Transverse colon (tissue), 4 donors: ENCODE measurements at regions not wholly inside any gene's neighbourhood (a gene's known extent, or its start where the extent isn't known, plus 50 kb on each side); places are given as distances from the start of the nearest gene placed in this dataset.

Experiments
- DNase-seq: peaks from one replicate; pipeline ENCODE4 v3.0.0-alpha.2; 2019
- H3K27ac ChIP-seq, 4 donors: fragments of 200-600 bp; sonication (generic); 2 replicates each; pipeline ENCODE4 v1.5.1; 2016 to 2018; ENCODE audit warnings: inconsistent platforms in 4 of 4
- H3K27me3 ChIP-seq: fragments of 200-600 bp; sonication (generic); 2 replicates; pipeline ENCODE4 v1.5.1; 2017; ENCODE audit warnings: inconsistent platforms
- H3K36me3 ChIP-seq, 4 donors: fragments of 200-600 bp; sonication (generic); 2 replicates each; pipeline ENCODE4 v1.5.1; 2017 to 2019; ENCODE audit warnings: inconsistent platforms in 4 of 4
- H3K4me1 ChIP-seq, 4 donors: fragments of 200-600 bp; sonication (generic); 2 replicates each; pipeline ENCODE4 v1.5.1; 2017 to 2020; ENCODE audit warnings: inconsistent platforms in 4 of 4
- H3K4me3 ChIP-seq, 4 donors: fragments of 200-600 bp; sonication (generic); 1 replicate in 1 of 4; 2 replicates in 3 of 4; pipeline versions ENCODE4 v1.5.1 to v1.6.1; 2017 to 2019; ENCODE audit warnings: inconsistent platforms in 4 of 4
- H3K9me3 ChIP-seq, 2 donors: fragments of 200-600 bp; sonication (generic); 2 replicates each; pipeline ENCODE4 v1.5.1; 2017 to 2019; ENCODE audit warnings: inconsistent platforms in 2 of 2
- EP300 ChIP-seq: sonication (generic); formaldehyde crosslinking; IDR thresholded peaks from one replicate; pipeline ENCODE4 v1.6.1; 2017; ENCODE audit warnings: antibody characterized with exemption, low read depth
- POLR2A ChIP-seq: fragments of 450-650 bp; IDR thresholded peaks from one replicate; pipeline ENCODE4 v1.6.1; 2016; ENCODE audit warnings: antibody characterized with exemption, mild to moderate bottlenecking, moderate library complexity
- POLR2AphosphoS5 ChIP-seq, 3 donors: sonication (generic); formaldehyde crosslinking; IDR thresholded peaks; one replicate each; pipeline ENCODE4 v1.6.1; 2016; ENCODE audit warnings: antibody characterized with exemption in 3 of 3
- WGBS, 2 donors: methylation state at CpG; one replicate each; pipeline ENCODE4 v1.1.5; 2018; ENCODE audit warnings: low coverage in 1 of 2; 5-methylcytosine and 5-hydroxymethylcytosine counted together
- in situ Hi-C, 4 donors: fragments of 200-750 bp; cut with MboI; loops; one replicate each; pipeline versions ENCODE4 v1.15.0 to v1.15.1; 2017; ENCODE audit warnings: low sequenced_read_pairs in 3 of 4, low pct_ligation_motif_present in 1 of 4, low pct_unique_long_range_greater_than_20kb in 1 of 4
- intact Hi-C: fragments of 100-400 bp; cut with DNase I; formaldehyde crosslinking; loops from one replicate; pipeline ENCODE4 v1.15.1; 2023; ENCODE audit warnings: low total_unique reads
- TF ChIP-seq, protein P1 (sequence below), 5 experiments: fragments of 200-600 bp in 3 of 5; fragments of 450-650 bp in 2 of 5; sonication (generic) in 3 of 5; IDR thresholded peaks; 1 replicate in 2 of 5; 2 replicates in 3 of 5; pipeline ENCODE4 v1.5.1; 2016 to 2017; ENCODE audit warnings: antibody characterized with exemption in 5 of 5, inconsistent platforms in 3 of 5, mild to moderate bottlenecking in 2 of 5, moderate library complexity in 1 of 5

DNA sequence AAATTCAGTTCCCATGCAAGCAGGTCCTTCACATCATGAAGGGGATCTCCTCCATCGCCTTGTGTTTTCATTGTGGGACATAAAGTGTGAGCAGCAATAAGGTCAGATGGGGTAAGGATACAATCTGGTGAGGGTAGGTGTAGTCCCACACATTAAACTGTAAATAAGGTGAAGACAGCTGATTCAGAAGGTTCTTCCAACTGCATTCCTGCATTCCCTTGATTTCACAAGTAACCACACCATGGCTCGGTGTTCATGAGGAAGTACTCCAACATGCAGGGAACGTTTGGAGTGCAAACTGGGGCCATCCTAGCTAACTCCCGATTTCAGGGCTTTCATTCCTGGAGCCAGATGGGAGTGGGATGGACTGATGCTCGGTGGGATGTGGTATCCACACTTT, 680.7 kb upstream of the TSPY4 start:
- Histone ChIP-seq H3K27me3 (no peaks in the 10 kb centered on the region), H3K4me3 (no peak overlapping the region), H3K4me1 (no peaks in the 10 kb centered on the region), H3K27ac (no peak overlapping the region), H3K36me3 (no peaks in the 10 kb centered on the region), H3K9me3 (no peaks in the 10 kb centered on the region)
- intact Hi-C loops (no loop called here), in situ Hi-C loops (no loop called here)
- no peak for DNase-seq
- TF ChIP-seq EP300 (no peak), POLR2A (no peak), POLR2AphosphoS5 (IDR thresholded peaks at IDR 0.05) (no peak)
- TF ChIP-seq, protein P1, sequence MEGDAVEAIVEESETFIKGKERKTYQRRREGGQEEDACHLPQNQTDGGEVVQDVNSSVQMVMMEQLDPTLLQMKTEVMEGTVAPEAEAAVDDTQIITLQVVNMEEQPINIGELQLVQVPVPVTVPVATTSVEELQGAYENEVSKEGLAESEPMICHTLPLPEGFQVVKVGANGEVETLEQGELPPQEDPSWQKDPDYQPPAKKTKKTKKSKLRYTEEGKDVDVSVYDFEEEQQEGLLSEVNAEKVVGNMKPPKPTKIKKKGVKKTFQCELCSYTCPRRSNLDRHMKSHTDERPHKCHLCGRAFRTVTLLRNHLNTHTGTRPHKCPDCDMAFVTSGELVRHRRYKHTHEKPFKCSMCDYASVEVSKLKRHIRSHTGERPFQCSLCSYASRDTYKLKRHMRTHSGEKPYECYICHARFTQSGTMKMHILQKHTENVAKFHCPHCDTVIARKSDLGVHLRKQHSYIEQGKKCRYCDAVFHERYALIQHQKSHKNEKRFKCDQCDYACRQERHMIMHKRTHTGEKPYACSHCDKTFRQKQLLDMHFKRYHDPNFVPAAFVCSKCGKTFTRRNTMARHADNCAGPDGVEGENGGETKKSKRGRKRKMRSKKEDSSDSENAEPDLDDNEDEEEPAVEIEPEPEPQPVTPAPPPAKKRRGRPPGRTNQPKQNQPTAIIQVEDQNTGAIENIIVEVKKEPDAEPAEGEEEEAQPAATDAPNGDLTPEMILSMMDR (IDR thresholded peaks at IDR 0.05) = no peak
- WGBS, 2 donors = no CpG with 5 or more reads among the region's 5 CpGs

DNA sequence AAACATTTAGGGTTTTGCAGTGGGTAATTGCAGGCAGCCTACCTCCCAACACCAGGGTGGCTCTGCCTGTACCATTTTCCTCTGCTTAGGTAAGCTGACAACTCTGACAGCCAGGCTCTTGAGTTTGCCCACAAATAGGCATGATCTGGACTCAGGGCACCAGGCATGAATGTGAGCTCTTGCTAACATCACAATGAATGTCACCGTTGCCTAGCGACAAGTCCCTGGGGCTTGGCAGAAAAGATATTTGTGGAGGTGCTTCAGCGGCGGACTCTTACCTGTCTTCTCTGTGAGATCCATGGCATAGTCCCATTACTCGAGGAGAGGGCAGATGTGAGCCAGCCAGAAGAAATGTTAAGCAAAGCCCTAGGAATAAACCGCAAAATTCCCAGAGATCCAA, 677.5 kb upstream of the TSPY4 start:
- Histone ChIP-seq H3K27me3 (no peaks in the 10 kb centered on the region), H3K27ac (no peak overlapping the region), H3K4me3 (no peak overlapping the region), H3K9me3 (no peaks in the 10 kb centered on the region), H3K4me1 (no peaks in the 10 kb centered on the region), H3K36me3 (no peaks in the 10 kb centered on the region)
- no peak for DNase-seq
- no peak for TF ChIP-seq POLR2A
- TF ChIP-seq EP300 = no peak
- TF ChIP-seq POLR2AphosphoS5 (IDR thresholded peaks at IDR 0.05) = no peak
- TF ChIP-seq, protein P1 (IDR thresholded peaks at IDR 0.05) = no peak
- intact Hi-C loops = no loop called here
- no CpG with 5 or more reads among the region's 6 CpGs for WGBS, 2 donors
- in situ Hi-C loops = no loop called here

- Histone ChIP-seq H3K4me1 (no peaks in the 10 kb centered on the region), H3K27me3 (no peaks in the 10 kb centered on the region), H3K4me3 (no peak overlapping the region), H3K9me3 (no peaks in the 10 kb centered on the region), H3K36me3 (no peaks in the 10 kb centered on the region), H3K27ac (no peak overlapping the region)
- in situ Hi-C loops (no loop called here), intact Hi-C loops (no loop called here)
- WGBS, 2 donors = 100% methylated on average over 1 of the region's 14 CpGs; no CpG with 5 or more reads in 1 of the 2 donors
- TF ChIP-seq POLR2A (no peak), POLR2AphosphoS5 (IDR thresholded peaks at IDR 0.05) (no peak), EP300 (no peak)
- TF ChIP-seq, protein P1 (IDR thresholded peaks at IDR 0.05) = no peak
- DNase-seq = no peak
Measured at GRCh38 chrY:8673896-8674295, 663.4 kb upstream of the TSPY4 start.

- TF ChIP-seq EP300 (no peak), POLR2AphosphoS5 (IDR thresholded peaks at IDR 0.05) (no peak), POLR2A (no peak)
- TF ChIP-seq, protein P1 (IDR thresholded peaks at IDR 0.05) = no peak
- Histone ChIP-seq H3K4me3 (no peak overlapping the region), H3K9me3 (no peaks in the 10 kb centered on the region), H3K4me1 (no peaks in the 10 kb centered on the region), H3K27ac (no peak overlapping the region), H3K27me3 (no peaks in the 10 kb centered on the region), H3K36me3 (no peaks in the 10 kb centered on the region)
- no peak for DNase-seq
- intact Hi-C loops (no loop called here), in situ Hi-C loops (no loop called here)
- WGBS, 2 donors = 80% methylated on average over 1 of the region's 5 CpGs; no CpG with 5 or more reads in 1 of the 2 donors
Measured at GRCh38 chrY:8677336-8677935, 659.8 kb upstream of the TSPY4 start.
